HG03442 (cell line): ENCODE measurements at regions not wholly inside any gene's neighbourhood (a gene's known extent, or its start where the extent isn't known, plus 50 kb on each side); places are given as distances from the start of the nearest gene placed in this dataset.

Experiments used
- ATAC-seq: cut with Tn5 transposase; IDR thresholded peaks from one replicate; pipeline ENCODE4 v1.9.1; 2021; ENCODE audit warnings: mild to moderate bottlenecking, moderate library complexity; ENCODE audit not compliant: unreplicated experiment

DNA sequence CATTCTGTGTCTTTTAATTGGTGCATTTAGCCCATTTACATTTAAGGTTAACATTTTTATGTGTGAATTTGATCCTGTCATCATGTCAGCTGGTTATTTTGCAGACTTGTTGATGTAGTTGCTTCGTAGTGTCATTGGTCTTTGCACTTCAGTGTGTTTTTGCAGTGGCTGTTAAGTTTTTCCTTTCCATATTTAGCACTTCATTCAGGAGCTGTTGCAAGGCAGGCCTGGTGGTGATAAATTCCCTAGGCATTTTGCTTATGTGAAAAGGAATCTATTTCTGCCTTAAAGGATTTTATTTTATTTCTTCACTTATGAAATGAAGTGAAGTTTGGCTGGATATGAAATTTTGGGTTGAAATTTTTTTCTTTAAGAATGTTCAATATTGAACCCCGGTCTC lies 70.2 kb upstream of the CD96 start:
- ATAC-seq = no peak

GRCh38 chr3:111472556-111472955 lies 69.4 kb upstream of the CD96 start:
- ATAC-seq = no peak

GRCh38 chr3:111473550-111473949 lies 68.4 kb upstream of the CD96 start:
- no peak for ATAC-seq

- ATAC-seq = no peak
Observed at GRCh38 chr3:111476701-111477100, 65.3 kb upstream of the CD96 start.

- ATAC-seq = no peak
Observed at GRCh38 chr3:111480091-111480490, 61.9 kb upstream of the CD96 start.

GRCh38 chr3:111481551-111481950 lies 60.4 kb upstream of the CD96 start:
- ATAC-seq = no peak

DNA sequence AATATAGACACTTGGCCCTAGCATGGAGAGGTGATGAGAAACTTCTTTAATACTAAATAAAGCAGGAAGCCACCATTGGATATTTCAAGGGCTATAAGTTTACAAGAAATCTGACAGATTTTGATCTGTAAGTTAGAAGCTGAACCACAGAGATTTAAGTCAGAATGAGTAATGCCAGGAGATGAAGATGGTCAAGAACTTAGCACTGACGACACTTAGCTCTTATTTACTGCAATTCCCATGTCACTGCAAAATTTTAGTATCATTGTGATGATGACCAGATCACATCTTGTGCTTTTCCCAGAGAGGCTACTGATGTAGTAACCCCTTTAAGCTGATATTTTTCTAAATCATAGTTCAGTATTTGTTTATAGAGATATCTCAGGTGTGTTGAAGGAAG lies 59.4 kb upstream of the CD96 start:
- no peak for ATAC-seq

GRCh38 chr3:111485086-111485485 lies 56.9 kb upstream of the CD96 start:
- ATAC-seq = no peak
